K562 (cell line): ENCODE measurements at regions not wholly inside any gene's neighbourhood (a gene's known extent, or its start where the extent isn't known, plus 50 kb on each side); places are given as distances from the start of the nearest gene placed in this dataset.

Experiments used
- ATAC-seq: fragments of 200-7000 bp; cut with Tn5 transposase; 3 replicates; pipeline ENCODE4 v1.9.1; 2020; ENCODE audit warnings: moderate library complexity
- BruUV-seq: library from RNA; stranded (reverse); fragments of 400-500 nt; replicated peaks from 2 replicates; lab custom pipeline; 2021; lab: Mats Ljungman, UMichigan
- CTCF ChIA-PET: fragments of 300-600 bp; formaldehyde crosslinking; extraction: SDS; loops from one replicate; lab custom pipeline; 2021; ENCODE audit warnings: low intra/inter-chr PET ratio; lab: Yijun Ruan, JAX
- POLR2A ChIA-PET: fragments of 300-600, 350-650 bp; sonication (Branson Sonifier 250); formaldehyde crosslinking; extraction: SDS; loops from one replicate; lab custom pipeline; 2021; ENCODE audit warnings: antibody characterized with exemption, inconsistent platforms; lab: Yijun Ruan, JAX
- DNase-seq, 4 experiments: peaks; one replicate each; pipeline versions ENCODE4 v3.0.0 to v3.0.0-alpha.2; 2011 to 2018; ENCODE audit warnings: low spot score in 3 of 4, mixed read lengths in 3 of 4; ENCODE audit errors: extremely low read depth in 1 of 4
- FAIRE-seq: peaks from 2 replicates; lab custom pipeline; 2011; peaks lifted over from hg19 to GRCh38; lab: Jason Lieb, UNC
- H2AFZ ChIP-seq: 2 replicates; pipeline ENCODE4 v1.6.0; 2011; ENCODE audit warnings: low read depth, low read length, control low read depth, inconsistent platforms
- H3K27ac ChIP-seq: fragments of 200-600 bp; 3 replicates; pipeline ENCODE4 v1.8.0; 2011; ENCODE audit warnings: low read depth, mild to moderate bottlenecking, control low read depth, inconsistent platforms, low read length, moderate library complexity, mixed read lengths; ENCODE audit errors: extremely low read depth
- H3K27me3 ChIP-seq, 2 experiments: fragments of 300-600 bp in 1 of 2; 2 replicates in 1 of 2; 3 replicates in 1 of 2; pipeline versions ENCODE4 v1.6.0 to v1.8.0; 2011; ENCODE audit warnings: inconsistent platforms in 2 of 2, low read length in 2 of 2, mild to moderate bottlenecking in 1 of 2, mixed read lengths in 1 of 2, moderate library complexity in 1 of 2; ENCODE audit not compliant: control insufficient read depth in 2 of 2, insufficient read depth in 2 of 2
- H3K36me3 ChIP-seq: fragments of 300-600 bp; 3 replicates; pipeline ENCODE4 v1.8.0; 2011; ENCODE audit warnings: mild to moderate bottlenecking, low read length, inconsistent platforms; ENCODE audit not compliant: control insufficient read depth, insufficient read depth
- H3K4me1 ChIP-seq, 2 experiments: fragments of 200-600 bp in 1 of 2; replicated peaks in 1 of 2; 2 replicates in 1 of 2; 3 replicates in 1 of 2; pipeline versions ENCODE4 v1.5.1 to v1.8.0; 2011; ENCODE audit warnings: inconsistent platforms in 2 of 2, low read length in 2 of 2, mild to moderate bottlenecking in 1 of 2, mixed read lengths in 1 of 2, moderate library complexity in 1 of 2; ENCODE audit not compliant: control insufficient read depth in 2 of 2, insufficient read depth in 2 of 2
- H3K4me2 ChIP-seq: 2 replicates; pipeline ENCODE4 v1.6.1; 2011; ENCODE audit warnings: low read length, control low read depth, inconsistent platforms, mixed read lengths; ENCODE audit not compliant: insufficient read depth
- H3K4me3 ChIP-seq: fragments of 200-600 bp; sonication (generic), shearing (Covaris generic); 2 replicates; pipeline ENCODE4 v1.5.1; 2016; ENCODE audit warnings: control low read depth, inconsistent platforms
- H3K79me2 ChIP-seq: fragments of 200-600 bp; 3 replicates; pipeline ENCODE4 v1.8.0; 2011; ENCODE audit warnings: low read length, inconsistent platforms; ENCODE audit not compliant: control insufficient read depth, insufficient read depth
- H3K9ac ChIP-seq, 2 experiments: 2 replicates each; pipeline versions ENCODE4 v1.6.0 to v1.6.1; 2011; ENCODE audit warnings: low read depth in 2 of 2, low read length in 2 of 2, control low read depth in 1 of 2, inconsistent platforms in 1 of 2, mild to moderate bottlenecking in 1 of 2, mixed read lengths in 1 of 2; ENCODE audit not compliant: insufficient read depth in 1 of 2
- H3K9me1 ChIP-seq: one replicate; pipeline ENCODE4 v1.6.0; 2011; ENCODE audit warnings: inconsistent platforms, mild to moderate bottlenecking, low read length, moderate library complexity; ENCODE audit not compliant: control insufficient read depth, insufficient read depth
- H3K9me3 ChIP-seq: replicated peaks from 2 replicates; pipeline ENCODE4 v1.5.1; 2011; ENCODE audit warnings: low read depth, low read length, inconsistent platforms; ENCODE audit not compliant: control insufficient read depth, insufficient read depth
- H4K20me1 ChIP-seq: replicated peaks from 2 replicates; pipeline ENCODE4 v1.6.1; 2011; ENCODE audit warnings: low read length, inconsistent platforms, mixed read lengths; ENCODE audit not compliant: control insufficient read depth, insufficient read depth
- ARID3A ChIP-seq: IDR thresholded peaks from 2 replicates; pipeline ENCODE4 v1.6.1; 2012; ENCODE audit warnings: low read depth, low read length, improper control_type of control experiment, borderline replicate concordance
- CEBPB ChIP-seq: fragments of 450-650 bp; IDR thresholded peaks from 2 replicates; pipeline ENCODE4 v1.6.1; 2016; ENCODE audit warnings: missing genetic modification characterization, missing compliant biosample characterization
- ELF2 ChIP-seq: fragments of 250-450 bp; sonication (Bioruptor Pico); IDR thresholded peaks from 2 replicates; pipeline ENCODE4 v1.5.0; 2021; ENCODE audit warnings: mild to moderate bottlenecking
- RBM17 ChIP-seq: fragments of 200-400 bp; formaldehyde crosslinking; IDR thresholded peaks from 2 replicates; pipeline ENCODE4 v1.6.1; 2017; ENCODE audit warnings: low read depth, mild to moderate bottlenecking, low read length, borderline replicate concordance
- RBM39 ChIP-seq: fragments of 200-400 bp; formaldehyde crosslinking; optimal IDR thresholded peaks from 2 replicates; pipeline ENCODE3; 2018; ENCODE audit warnings: low read depth, low read length
- SMC3 ChIP-seq: conservative IDR thresholded peaks from 2 replicates; pipeline ENCODE4 v1.6.1; 2011; ENCODE audit warnings: low read depth, low read length, improper control_type of control experiment; ENCODE audit not compliant: insufficient read depth
- ZNF280B ChIP-seq: fragments of 250-450 bp; sonication (Bioruptor Pico); IDR thresholded peaks from 2 replicates; pipeline ENCODE4 v1.5.1; 2021; ENCODE audit warnings: mild to moderate bottlenecking
- ZNF57 ChIP-seq: fragments of 450-650 bp; formaldehyde crosslinking; IDR thresholded peaks from 2 replicates; pipeline ENCODE4 v1.4.0; 2020; ENCODE audit warnings: mild to moderate bottlenecking, moderate library complexity
- WGBS: fragments of 100-300 bp; shearing (Covaris generic); methylation state at CpG from one replicate; pipeline ENCODE4 v1.1.6; 2016; ENCODE audit warnings: low coverage, mixed read lengths; ENCODE audit not compliant: insufficient coverage; ENCODE audit errors: missing lambda C conversion rate; 5-methylcytosine and 5-hydroxymethylcytosine counted together
- in situ Hi-C: fragments of 300-500 bp; cut with MboI; formaldehyde crosslinking; loops from 4 replicates; pipeline ENCODE4 v1.15.0; 2018; ENCODE audit warnings: inconsistent platforms, mixed read lengths
- intact Hi-C: fragments of 100-400 bp; cut with micrococcal nuclease; formaldehyde crosslinking; loops from 2 replicates; pipeline ENCODE4 v1.14.2; 2022

GRCh38 chr7:110568388-110568787 lies 522.5 kb upstream of the LRRN3 start:
- H3K9me3 ChIP-seq = no peaks in the 10 kb centered on the region
- in situ Hi-C loops (no loop called here), intact Hi-C loops (no loop called here)
- WGBS = 5% methylated on average over 3 of the region's 3 CpGs
- DNase-seq (no peak), FAIRE-seq (no peak), ATAC-seq (no peak)
- H3K79me2 ChIP-seq = no peaks in the 10 kb centered on the region
- no peak overlapping the region for H3K27ac ChIP-seq
- H3K27me3 ChIP-seq = no peaks in the 10 kb centered on the region
- no peaks in the 10 kb centered on the region for H3K36me3 ChIP-seq
- POLR2A ChIA-PET = no interaction called here
- BruUV-seq = no TSS peak
- H3K4me1 ChIP-seq = no peaks in the 10 kb centered on the region
- no peaks in the 10 kb centered on the region for H3K9me1 ChIP-seq
- no peak overlapping the region for H3K9ac ChIP-seq
- no peak overlapping the region for H2AFZ ChIP-seq
- CTCF ChIA-PET = no interaction called here
- no peak overlapping the region for H3K4me2 ChIP-seq
- no peak for TF ChIP-seq ZNF280B (CRISPR knock-in tag)
- 0 out of 2 replicates have a peak, but pooled peaks have one; percentile 9 for TF ChIP-seq CEBPB
- no peak overlapping the region for H3K4me3 ChIP-seq
- no peaks in the 10 kb centered on the region for H4K20me1 ChIP-seq

GRCh38 chr7:110568932-110569331 lies 522.0 kb upstream of the LRRN3 start:
- in situ Hi-C loops = no loop called here
- no peak for FAIRE-seq
- Histone ChIP-seq H3K79me2 (no peaks in the 10 kb centered on the region), H3K36me3 (no peaks in the 10 kb centered on the region), H2AFZ (no peak overlapping the region)
- no TSS peak for BruUV-seq
- TF ChIP-seq SMC3 (no peak), RBM39 (no peak), ELF2 (CRISPR knock-in tag) (no peak), ZNF57 (no peak), ARID3A (no peak), RBM17 (no peak)
- TF ChIP-seq, all 486 proteins: peak for 0
- Histone ChIP-seq H3K9me3 (no peaks in the 10 kb centered on the region), H3K4me3 (no peak overlapping the region), H4K20me1 (no peaks in the 10 kb centered on the region), H3K9me1 (no peaks in the 10 kb centered on the region), H3K9ac (no peak overlapping the region), H3K27me3 (no peaks in the 10 kb centered on the region), H3K4me2 (no peak overlapping the region), H3K27ac (no peak overlapping the region), H3K4me1 (no peaks in the 10 kb centered on the region)
- CTCF ChIA-PET = no interaction called here
- POLR2A ChIA-PET = no interaction called here
- DNase-seq = no peak
- WGBS = 3% methylated on average over 6 of the region's 6 CpGs
- intact Hi-C loops = no loop called here
- no peak for ATAC-seq
